ENCODE measurements at regions not wholly inside any gene's neighbourhood (a gene's known extent, or its start where the extent isn't known, plus 50 kb on each side); places are given as distances from the start of the nearest gene placed in this dataset.

GRCh38 chr18:56107821-56108477 lies 520.0 kb upstream of the TCF4 start:
- H3K9me3 ChIP-seq: peaks cover 19% of the 10 kb centered on the region
- intact Hi-C loops (cut with DNase I, micrococcal nuclease): no loop called here
- no peaks in the 10 kb centered on the region for H3K4me1 ChIP-seq (ENCODE audit: low read depth)
- no peak for TF ChIP-seq CTCF (IDR thresholded peaks at IDR 0.05)
- H3K4me3 ChIP-seq: no peak overlapping the region
- ATAC-seq: no peak
- no peak for DNase-seq
- H3K36me3 ChIP-seq (ENCODE audit: low read depth): no peaks in the 10 kb centered on the region

DNA sequence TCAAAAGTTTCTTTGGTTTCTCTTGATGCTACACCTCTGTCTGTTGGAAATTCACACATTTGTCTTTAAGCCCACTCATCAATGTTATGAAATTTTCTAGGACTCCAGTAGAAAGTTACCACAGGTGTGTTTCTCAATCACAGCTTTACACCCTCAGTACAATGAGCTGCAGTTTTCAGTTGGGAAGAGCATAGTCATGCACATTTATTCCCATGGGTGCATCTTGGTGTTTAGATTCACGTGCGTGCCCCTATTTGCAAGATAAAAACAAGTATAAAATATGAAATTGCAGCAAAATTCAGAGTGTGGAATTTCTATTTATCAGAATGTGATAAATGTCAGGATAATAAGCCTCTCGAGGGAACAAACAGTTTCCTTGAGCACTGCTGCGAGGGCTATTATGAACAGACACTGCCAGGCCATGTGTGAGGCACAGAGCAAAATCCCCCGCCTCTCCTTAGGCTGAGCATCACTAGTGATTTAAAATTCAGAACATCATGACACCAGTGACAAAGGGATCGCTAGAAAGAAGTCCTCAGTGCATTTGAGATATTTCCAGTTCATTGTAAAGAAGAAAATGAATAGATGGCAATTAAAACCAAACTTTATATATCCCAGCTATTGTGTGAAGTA lies 512.2 kb upstream of the TCF4 start:
- Histone ChIP-seq H3K9me3 (peaks cover 29% of the 10 kb centered on the region), H3K4me1 (ENCODE audit: low read depth) (no peaks in the 10 kb centered on the region), H3K4me3 (no peak overlapping the region), H3K36me3 (ENCODE audit: low read depth) (no peaks in the 10 kb centered on the region)
- DNase-seq (no peak), ATAC-seq (no peak)
- intact Hi-C loops (cut with DNase I, micrococcal nuclease): no loop called here
- no peak for TF ChIP-seq CTCF (IDR thresholded peaks at IDR 0.05)

GRCh38 chr18:56097621-56098020 lies 509.6 kb upstream of the TCF4 start:
- TF ChIP-seq CTCF (IDR thresholded peaks at IDR 0.05): no peak
- DNase-seq (no peak), ATAC-seq (no peak)
- Histone ChIP-seq H3K9me3 (peaks cover 26% of the 10 kb centered on the region), H3K4me1 (ENCODE audit: low read depth) (no peaks in the 10 kb centered on the region), H3K36me3 (ENCODE audit: low read depth) (no peaks in the 10 kb centered on the region), H3K4me3 (no peak overlapping the region)
- intact Hi-C loops (cut with DNase I, micrococcal nuclease): no loop called here

DNA sequence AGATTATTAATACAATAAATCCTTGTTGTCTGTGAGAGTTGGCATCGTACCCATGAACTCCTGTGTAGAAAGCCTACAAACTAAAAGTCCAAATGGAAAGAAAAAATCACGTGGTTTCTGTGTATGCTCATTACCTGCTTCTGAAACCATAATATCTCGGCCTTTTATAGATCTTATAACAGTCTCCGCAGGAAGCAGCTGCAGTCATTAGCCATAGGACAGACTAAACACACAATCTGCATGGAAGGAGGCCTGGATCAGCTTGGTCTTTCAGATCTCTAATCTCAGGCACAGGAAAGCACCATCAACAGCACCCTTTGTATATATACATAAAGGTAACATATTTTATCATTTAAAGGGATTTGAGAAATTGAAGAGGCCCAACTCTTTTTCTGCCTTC lies 508.9 kb upstream of the TCF4 start:
- ATAC-seq (no peak), DNase-seq (no peak)
- intact Hi-C loops (cut with DNase I, micrococcal nuclease): no loop called here
- Histone ChIP-seq H3K9me3 (peaks cover 22% of the 10 kb centered on the region), H3K36me3 (ENCODE audit: low read depth) (no peaks in the 10 kb centered on the region), H3K4me3 (no peak overlapping the region), H3K4me1 (ENCODE audit: low read depth) (no peaks in the 10 kb centered on the region)
- TF ChIP-seq CTCF (IDR thresholded peaks at IDR 0.05): no peak

- H3K9me3 ChIP-seq: peaks cover 20% of the 10 kb centered on the region
- H3K4me3 ChIP-seq: no peak overlapping the region
- TF ChIP-seq CTCF (IDR thresholded peaks at IDR 0.05): no peak
- H3K36me3 ChIP-seq (ENCODE audit: low read depth): no peaks in the 10 kb centered on the region
- intact Hi-C loops (cut with DNase I, micrococcal nuclease): no loop called here
- ATAC-seq (no peak), DNase-seq (no peak)
- H3K4me1 ChIP-seq (ENCODE audit: low read depth): no peaks in the 10 kb centered on the region
These were observed 501.7 kb upstream of the TCF4 start for GRCh38 chr18:56089612-56090258.

Data from mucosa of descending colon (tissue), 3 donors.